ENCODE measurements at regions not wholly inside any gene's neighbourhood (a gene's known extent, or its start where the extent isn't known, plus 50 kb on each side); places are given as distances from the start of the nearest gene placed in this dataset.

DNA sequence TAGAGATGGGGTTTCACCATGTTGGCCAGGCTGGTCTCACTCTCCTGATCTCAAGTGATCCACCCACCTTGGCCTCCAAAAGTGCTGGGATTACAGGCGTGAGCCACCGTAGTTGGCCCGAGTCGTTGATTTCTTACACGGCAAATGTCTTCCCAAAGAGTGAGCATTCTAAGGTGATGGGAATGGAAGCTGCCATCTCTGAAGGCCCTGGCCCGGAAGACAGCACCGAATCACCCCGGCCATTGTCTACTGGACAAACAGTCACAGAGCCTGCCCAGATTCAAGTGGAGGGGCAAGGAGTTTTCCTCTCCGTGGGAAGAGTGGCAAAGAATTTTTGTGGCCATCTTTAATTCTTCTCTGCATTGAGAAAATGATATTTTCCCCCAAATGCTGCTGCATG is 92.1 kb upstream of the AJAP1 start:
- TF ChIP-seq, protein P1, sequence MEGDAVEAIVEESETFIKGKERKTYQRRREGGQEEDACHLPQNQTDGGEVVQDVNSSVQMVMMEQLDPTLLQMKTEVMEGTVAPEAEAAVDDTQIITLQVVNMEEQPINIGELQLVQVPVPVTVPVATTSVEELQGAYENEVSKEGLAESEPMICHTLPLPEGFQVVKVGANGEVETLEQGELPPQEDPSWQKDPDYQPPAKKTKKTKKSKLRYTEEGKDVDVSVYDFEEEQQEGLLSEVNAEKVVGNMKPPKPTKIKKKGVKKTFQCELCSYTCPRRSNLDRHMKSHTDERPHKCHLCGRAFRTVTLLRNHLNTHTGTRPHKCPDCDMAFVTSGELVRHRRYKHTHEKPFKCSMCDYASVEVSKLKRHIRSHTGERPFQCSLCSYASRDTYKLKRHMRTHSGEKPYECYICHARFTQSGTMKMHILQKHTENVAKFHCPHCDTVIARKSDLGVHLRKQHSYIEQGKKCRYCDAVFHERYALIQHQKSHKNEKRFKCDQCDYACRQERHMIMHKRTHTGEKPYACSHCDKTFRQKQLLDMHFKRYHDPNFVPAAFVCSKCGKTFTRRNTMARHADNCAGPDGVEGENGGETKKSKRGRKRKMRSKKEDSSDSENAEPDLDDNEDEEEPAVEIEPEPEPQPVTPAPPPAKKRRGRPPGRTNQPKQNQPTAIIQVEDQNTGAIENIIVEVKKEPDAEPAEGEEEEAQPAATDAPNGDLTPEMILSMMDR (IDR thresholded peaks at IDR 0.05; ENCODE audit: insufficient read depth, low read depth, low read length): no peak
- TF ChIP-seq EZH2 (IDR thresholded peaks at IDR 0.05; ENCODE audit: insufficient read depth, low read length): no peak
